AG10803 (cell line): ENCODE measurements at regions not wholly inside any gene's neighbourhood (a gene's known extent, or its start where the extent isn't known, plus 50 kb on each side); places are given as distances from the start of the nearest gene placed in this dataset.

ENCODE experiments used
- DNase-seq: peaks from one replicate; pipeline ENCODE4 v3.0.0; 2010; ENCODE audit warnings: low read depth
- H3K4me3 ChIP-seq: 2 replicates; pipeline ENCODE4 v1.5.1; 2011; ENCODE audit warnings: mild to moderate bottlenecking, low read length, control low read depth
- TF ChIP-seq, protein P1 (sequence below): conservative IDR thresholded peaks from 2 replicates; pipeline ENCODE4 v1.5.1; 2011; ENCODE audit warnings: mild to moderate bottlenecking, low read length, control low read depth, inconsistent platforms

DNA sequence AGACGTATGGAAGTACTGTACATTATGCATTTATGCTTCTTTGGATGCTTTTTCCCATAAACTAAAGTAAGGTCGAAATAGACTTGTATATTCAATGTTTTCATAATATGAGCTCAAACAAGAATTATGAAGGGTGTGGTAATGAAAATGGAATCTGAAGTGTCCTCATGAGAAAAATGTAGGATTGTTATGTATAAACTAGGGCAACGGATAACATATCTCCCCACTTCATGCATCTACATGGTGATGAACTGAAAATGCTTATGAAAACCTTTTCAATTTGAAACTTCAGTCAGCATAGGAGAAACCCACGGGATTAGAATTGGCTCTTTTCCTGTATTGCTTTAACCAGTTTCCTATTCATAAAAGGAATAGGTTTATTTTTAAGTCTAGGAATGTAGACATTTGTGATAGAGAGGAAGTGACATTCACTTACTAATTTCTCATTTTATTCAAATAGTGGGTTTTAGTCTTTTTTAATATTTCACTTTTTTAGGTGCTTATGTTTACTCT, 608.2 kb upstream of the GCFC2 start:
- no peak for DNase-seq
- no peak overlapping the region for H3K4me3 ChIP-seq
- TF ChIP-seq, protein P1, sequence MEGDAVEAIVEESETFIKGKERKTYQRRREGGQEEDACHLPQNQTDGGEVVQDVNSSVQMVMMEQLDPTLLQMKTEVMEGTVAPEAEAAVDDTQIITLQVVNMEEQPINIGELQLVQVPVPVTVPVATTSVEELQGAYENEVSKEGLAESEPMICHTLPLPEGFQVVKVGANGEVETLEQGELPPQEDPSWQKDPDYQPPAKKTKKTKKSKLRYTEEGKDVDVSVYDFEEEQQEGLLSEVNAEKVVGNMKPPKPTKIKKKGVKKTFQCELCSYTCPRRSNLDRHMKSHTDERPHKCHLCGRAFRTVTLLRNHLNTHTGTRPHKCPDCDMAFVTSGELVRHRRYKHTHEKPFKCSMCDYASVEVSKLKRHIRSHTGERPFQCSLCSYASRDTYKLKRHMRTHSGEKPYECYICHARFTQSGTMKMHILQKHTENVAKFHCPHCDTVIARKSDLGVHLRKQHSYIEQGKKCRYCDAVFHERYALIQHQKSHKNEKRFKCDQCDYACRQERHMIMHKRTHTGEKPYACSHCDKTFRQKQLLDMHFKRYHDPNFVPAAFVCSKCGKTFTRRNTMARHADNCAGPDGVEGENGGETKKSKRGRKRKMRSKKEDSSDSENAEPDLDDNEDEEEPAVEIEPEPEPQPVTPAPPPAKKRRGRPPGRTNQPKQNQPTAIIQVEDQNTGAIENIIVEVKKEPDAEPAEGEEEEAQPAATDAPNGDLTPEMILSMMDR = no peak

DNA sequence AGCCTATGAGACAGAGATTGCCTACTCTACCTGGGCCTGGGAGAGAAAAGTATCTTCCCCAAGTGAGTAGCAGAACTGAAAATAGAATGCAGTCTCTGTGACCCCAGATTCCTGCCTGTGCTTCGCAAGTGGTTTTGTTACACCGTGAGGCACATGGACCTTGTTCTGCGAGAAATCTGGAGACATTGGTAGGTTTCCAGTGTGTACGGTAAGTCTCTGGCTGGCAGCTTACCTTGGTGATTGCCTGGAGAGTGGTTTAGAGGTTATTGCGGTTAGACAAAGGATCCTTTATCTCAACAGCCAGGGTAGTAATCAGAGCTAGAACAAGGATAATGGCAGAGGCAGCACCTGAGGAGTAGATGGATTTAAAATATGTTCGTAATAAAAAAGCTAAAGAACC, 606.0 kb upstream of the GCFC2 start:
- TF ChIP-seq, protein P1 = no peak
- DNase-seq = no peak
- no peak overlapping the region for H3K4me3 ChIP-seq

GRCh38 chr2:76314271-76315020, 603.7 kb upstream of the GCFC2 start:
- TF ChIP-seq, protein P1 = no peak
- no peak for DNase-seq

GRCh38 chr2:76312236-76312635, 601.5 kb upstream of the GCFC2 start:
- TF ChIP-seq, protein P1 = no peak
- DNase-seq = no peak
- no peak overlapping the region for H3K4me3 ChIP-seq

More at GRCh38 chr2:76314271-76315020, 603.7 kb upstream of the GCFC2 start:
- H3K4me3 ChIP-seq = no peak overlapping the region

DNA sequence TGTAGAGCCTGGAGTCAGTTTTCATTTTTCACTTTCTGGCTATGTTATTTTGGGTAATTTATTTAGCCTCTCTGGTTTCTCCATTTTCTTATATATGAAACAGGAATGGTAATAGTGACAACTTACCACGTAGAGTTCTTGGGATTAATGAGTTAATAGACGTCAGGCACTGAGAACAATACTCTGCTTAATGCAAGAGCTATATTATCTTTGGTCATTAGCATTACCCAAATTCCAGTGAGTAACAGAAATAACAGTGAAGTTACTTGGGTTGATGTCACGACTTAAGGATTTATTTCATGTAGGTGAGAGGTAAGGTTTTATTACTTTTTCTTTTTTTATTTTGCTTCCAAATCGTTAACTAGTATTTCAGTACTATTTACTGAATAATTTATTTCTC, 601.0 kb upstream of the GCFC2 start:
- H3K4me3 ChIP-seq = no peak overlapping the region
- no peak for DNase-seq
- TF ChIP-seq, protein P1 = no peak

GRCh38 chr2:76310894-76311633, 600.3 kb upstream of the GCFC2 start:
- no peak overlapping the region for H3K4me3 ChIP-seq
- DNase-seq = no peak
- TF ChIP-seq, protein P1 = no peak
